ENCODE measurements at regions not wholly inside any gene's neighbourhood (a gene's known extent, or its start where the extent isn't known, plus 50 kb on each side); places are given as distances from the start of the nearest gene placed in this dataset.

DNA sequence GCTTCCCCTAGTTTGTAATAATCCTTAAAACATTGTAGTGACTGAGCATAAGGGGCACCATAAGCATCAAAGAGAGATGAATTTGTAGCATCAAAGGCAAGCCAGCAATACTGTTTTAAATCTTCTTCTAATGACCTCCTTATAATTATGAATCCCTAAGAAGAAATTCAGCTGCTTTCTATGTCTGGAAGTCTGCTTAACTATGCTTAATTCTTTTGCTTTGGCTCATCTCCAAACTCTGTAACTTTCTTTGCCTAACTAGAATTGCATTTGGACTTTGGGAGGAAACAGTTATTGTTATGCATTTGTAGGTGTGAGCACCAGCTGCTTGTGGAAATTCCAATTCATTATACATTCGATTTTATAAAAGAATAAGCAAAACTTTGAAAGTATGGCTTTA lies 117.7 kb upstream of the SPATA16 start:
- TF ChIP-seq, protein P1, sequence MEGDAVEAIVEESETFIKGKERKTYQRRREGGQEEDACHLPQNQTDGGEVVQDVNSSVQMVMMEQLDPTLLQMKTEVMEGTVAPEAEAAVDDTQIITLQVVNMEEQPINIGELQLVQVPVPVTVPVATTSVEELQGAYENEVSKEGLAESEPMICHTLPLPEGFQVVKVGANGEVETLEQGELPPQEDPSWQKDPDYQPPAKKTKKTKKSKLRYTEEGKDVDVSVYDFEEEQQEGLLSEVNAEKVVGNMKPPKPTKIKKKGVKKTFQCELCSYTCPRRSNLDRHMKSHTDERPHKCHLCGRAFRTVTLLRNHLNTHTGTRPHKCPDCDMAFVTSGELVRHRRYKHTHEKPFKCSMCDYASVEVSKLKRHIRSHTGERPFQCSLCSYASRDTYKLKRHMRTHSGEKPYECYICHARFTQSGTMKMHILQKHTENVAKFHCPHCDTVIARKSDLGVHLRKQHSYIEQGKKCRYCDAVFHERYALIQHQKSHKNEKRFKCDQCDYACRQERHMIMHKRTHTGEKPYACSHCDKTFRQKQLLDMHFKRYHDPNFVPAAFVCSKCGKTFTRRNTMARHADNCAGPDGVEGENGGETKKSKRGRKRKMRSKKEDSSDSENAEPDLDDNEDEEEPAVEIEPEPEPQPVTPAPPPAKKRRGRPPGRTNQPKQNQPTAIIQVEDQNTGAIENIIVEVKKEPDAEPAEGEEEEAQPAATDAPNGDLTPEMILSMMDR (IDR thresholded peaks at IDR 0.05), result no peak
- TF ChIP-seq ZFX (IDR thresholded peaks at IDR 0.05; ENCODE audit: borderline replicate concordance), result no peak

All from 22Rv1 (cell line).